Caco-2 (cell line): ENCODE measurements at regions not wholly inside any gene's neighbourhood (a gene's known extent, or its start where the extent isn't known, plus 50 kb on each side); places are given as distances from the start of the nearest gene placed in this dataset.
"Not testable (repeated sequence)": the region's sequence is repeated elsewhere in the genome, so short reads cannot be mapped to it uniquely, and the experiment has no call there.

Experiments
- BruUV-seq: library from RNA; stranded (reverse); fragments of 400-500 nt; replicated peaks from 2 replicates; lab custom pipeline; 2021; lab: Mats Ljungman, UMichigan
- CTCF ChIA-PET: fragments of 300-600 bp; sonication (Branson Sonifier 250); formaldehyde crosslinking; loops from one replicate; lab custom pipeline; 2022; ENCODE audit warnings: antibody characterized with exemption; lab: Charles Lee
- POLR2A ChIA-PET: fragments of 300-600 bp; sonication (Branson Sonifier 250); formaldehyde crosslinking; loops from one replicate; lab custom pipeline; 2022; ENCODE audit warnings: antibody characterized with exemption; lab: Charles Lee
- DNase-seq, 2 experiments: peaks; one replicate each; pipeline versions ENCODE4 v3.0.0 to v3.0.0-alpha.2; 2020 to 2022
- H3K27me3 ChIP-seq: replicated peaks from 2 replicates; pipeline ENCODE4 v1.6.0; 2011; ENCODE audit warnings: low read length; ENCODE audit not compliant: control insufficient read depth, insufficient read depth
- H3K36me3 ChIP-seq: 2 replicates; pipeline ENCODE4 v1.5.1; 2011; ENCODE audit warnings: low read length; ENCODE audit not compliant: control insufficient read depth, insufficient read depth
- H3K4me1 ChIP-seq: fragments of 250-450 bp; sonication (Bioruptor Pico); 2 replicates; pipeline ENCODE4 v1.5.1; 2020; ENCODE audit warnings: mild to moderate bottlenecking
- H3K4me3 ChIP-seq: 2 replicates; pipeline ENCODE4 v1.5.1; 2011; ENCODE audit warnings: low read depth, mild to moderate bottlenecking, control low read depth, low read length
- H3K9me3 ChIP-seq: fragments of 250-450 bp; sonication (Bioruptor Pico); 2 replicates; pipeline ENCODE4 v1.5.1; 2020; ENCODE audit warnings: mild to moderate bottlenecking, moderate library complexity
- H3K27ac Mint-ChIP-seq: one replicate; pipeline ENCODE4 v1.8.0; 2022; ENCODE audit warnings: mixed read lengths; ENCODE audit not compliant: unreplicated experiment
- H3K27me3 Mint-ChIP-seq: one replicate; pipeline ENCODE4 v1.8.0; 2022; ENCODE audit warnings: mixed read lengths; ENCODE audit not compliant: insufficient read depth, unreplicated experiment
- H3K36me3 Mint-ChIP-seq: one replicate; pipeline ENCODE4 v1.8.0; 2022; ENCODE audit warnings: mild to moderate bottlenecking, mixed read lengths; ENCODE audit not compliant: insufficient read depth, unreplicated experiment
- H3K4me1 Mint-ChIP-seq: one replicate; pipeline ENCODE4 v1.8.0; 2022; ENCODE audit warnings: low read depth, mixed read lengths; ENCODE audit not compliant: unreplicated experiment
- H3K4me3 Mint-ChIP-seq: one replicate; pipeline ENCODE4 v1.8.0; 2022; ENCODE audit warnings: mild to moderate bottlenecking, moderate library complexity, mixed read lengths; ENCODE audit not compliant: unreplicated experiment
- H3K9me3 Mint-ChIP-seq: one replicate; pipeline ENCODE4 v1.8.0; 2022; ENCODE audit warnings: mixed read lengths; ENCODE audit not compliant: unreplicated experiment
- intact Hi-C: fragments of 100-400 bp; cut with micrococcal nuclease; formaldehyde crosslinking; loops from one replicate; pipeline ENCODE4 v1.10.0; 2022; ENCODE audit not compliant: unreplicated experiment

GRCh38 chr2:111437288-111437990, 316.7 kb downstream of the BCL2L11 start:
- H3K27me3 ChIP-seq, BruUV-seq, POLR2A ChIA-PET, intact Hi-C loops, DNase-seq, H3K9me3 Mint-ChIP-seq, H3K27me3 Mint-ChIP-seq, H3K4me3 Mint-ChIP-seq, H3K4me1 ChIP-seq, H3K36me3 ChIP-seq, CTCF ChIA-PET, H3K9me3 ChIP-seq, H3K4me1 Mint-ChIP-seq, H3K4me3 ChIP-seq, H3K36me3 Mint-ChIP-seq, H3K27ac Mint-ChIP-seq: not testable (repeated sequence)

DNA sequence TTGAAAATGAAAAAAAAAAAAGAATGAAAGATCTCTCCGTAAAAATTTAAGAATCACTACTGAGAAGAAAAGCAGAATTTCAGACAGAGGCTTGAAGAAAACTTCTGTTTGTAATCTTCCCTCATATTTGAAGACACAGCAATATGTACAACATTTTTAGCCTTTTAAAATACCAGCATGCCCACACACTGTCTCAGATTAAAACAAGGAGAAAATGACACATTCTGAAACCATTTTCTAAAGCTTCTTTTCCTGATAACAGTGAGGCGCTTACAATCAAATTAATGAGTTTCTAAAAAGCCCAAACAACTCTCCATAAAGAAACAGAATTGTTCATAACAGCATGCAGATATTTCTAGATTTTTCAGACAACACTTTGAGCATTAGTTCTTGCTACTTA, 317.4 kb downstream of the BCL2L11 start:
- BruUV-seq, H3K4me1 Mint-ChIP-seq, H3K9me3 Mint-ChIP-seq, DNase-seq, H3K36me3 Mint-ChIP-seq, H3K4me3 Mint-ChIP-seq, CTCF ChIA-PET, H3K27ac Mint-ChIP-seq, H3K4me3 ChIP-seq, H3K36me3 ChIP-seq, POLR2A ChIA-PET, H3K27me3 Mint-ChIP-seq, H3K27me3 ChIP-seq, H3K4me1 ChIP-seq, intact Hi-C loops, H3K9me3 ChIP-seq: not testable (repeated sequence)

- H3K27me3 ChIP-seq, H3K27me3 Mint-ChIP-seq, H3K4me1 Mint-ChIP-seq, H3K9me3 Mint-ChIP-seq, H3K9me3 ChIP-seq, DNase-seq, H3K4me1 ChIP-seq, H3K4me3 ChIP-seq, H3K36me3 ChIP-seq, H3K4me3 Mint-ChIP-seq, BruUV-seq, intact Hi-C loops, CTCF ChIA-PET, POLR2A ChIA-PET, H3K36me3 Mint-ChIP-seq, H3K27ac Mint-ChIP-seq: not testable (repeated sequence)
Observed at GRCh38 chr2:111439237-111439636, 318.5 kb downstream of the BCL2L11 start.

DNA sequence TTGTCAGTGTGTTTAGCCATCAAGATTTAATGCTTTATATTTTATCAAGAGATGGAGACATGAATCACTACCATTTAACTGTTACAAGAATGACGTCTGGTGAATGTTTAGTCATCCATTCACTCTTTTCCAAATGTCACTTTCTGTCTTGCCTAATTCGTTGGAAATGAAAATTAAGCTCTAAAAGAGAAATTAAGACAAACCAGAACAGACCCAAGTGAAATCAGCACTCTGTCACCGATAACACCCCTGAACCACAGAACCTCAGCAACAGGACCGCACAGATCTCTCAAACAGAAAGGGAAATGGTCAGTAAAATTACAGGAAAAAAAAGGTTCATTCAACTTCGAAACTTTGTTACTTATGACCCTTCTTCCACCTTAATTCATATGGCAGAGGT, 320.9 kb downstream of the BCL2L11 start:
- intact Hi-C loops, CTCF ChIA-PET, POLR2A ChIA-PET, H3K9me3 Mint-ChIP-seq, BruUV-seq, H3K27me3 ChIP-seq, H3K4me1 Mint-ChIP-seq, H3K27ac Mint-ChIP-seq, H3K9me3 ChIP-seq, H3K36me3 ChIP-seq, H3K4me3 ChIP-seq, H3K27me3 Mint-ChIP-seq, H3K4me1 ChIP-seq, DNase-seq, H3K4me3 Mint-ChIP-seq, H3K36me3 Mint-ChIP-seq: not testable (repeated sequence)

GRCh38 chr2:111442767-111443454, 322.2 kb downstream of the BCL2L11 start:
- DNase-seq, H3K4me3 Mint-ChIP-seq, BruUV-seq, H3K27ac Mint-ChIP-seq, CTCF ChIA-PET, H3K9me3 Mint-ChIP-seq, H3K27me3 Mint-ChIP-seq, H3K4me1 ChIP-seq, POLR2A ChIA-PET, H3K36me3 ChIP-seq, intact Hi-C loops, H3K4me3 ChIP-seq, H3K36me3 Mint-ChIP-seq, H3K9me3 ChIP-seq, H3K4me1 Mint-ChIP-seq, H3K27me3 ChIP-seq: not testable (repeated sequence)

- H3K9me3 ChIP-seq, H3K9me3 Mint-ChIP-seq, H3K4me1 ChIP-seq, H3K36me3 Mint-ChIP-seq, H3K4me3 Mint-ChIP-seq, H3K27ac Mint-ChIP-seq, H3K27me3 ChIP-seq, H3K36me3 ChIP-seq, H3K4me1 Mint-ChIP-seq, BruUV-seq, intact Hi-C loops, DNase-seq, H3K4me3 ChIP-seq, H3K27me3 Mint-ChIP-seq, CTCF ChIA-PET, POLR2A ChIA-PET: not testable (repeated sequence)
Observed at GRCh38 chr2:111444516-111444915, 323.8 kb downstream of the BCL2L11 start.
